ENCODE measurements at regions not wholly inside any gene's neighbourhood (a gene's known extent, or its start where the extent isn't known, plus 50 kb on each side); places are given as distances from the start of the nearest gene placed in this dataset.

GRCh38 chr5:99817796-99818195 is 717.4 kb upstream of the FAM174A start:
- TF ChIP-seq CTCF (conservative IDR thresholded peaks at IDR 0.05) (no peak), ZFX (IDR thresholded peaks at IDR 0.05) (no peak)

Measured in C4-2B (cell line).